ENCODE measurements at regions not wholly inside any gene's neighbourhood (a gene's known extent, or its start where the extent isn't known, plus 50 kb on each side); places are given as distances from the start of the nearest gene placed in this dataset.

DNA sequence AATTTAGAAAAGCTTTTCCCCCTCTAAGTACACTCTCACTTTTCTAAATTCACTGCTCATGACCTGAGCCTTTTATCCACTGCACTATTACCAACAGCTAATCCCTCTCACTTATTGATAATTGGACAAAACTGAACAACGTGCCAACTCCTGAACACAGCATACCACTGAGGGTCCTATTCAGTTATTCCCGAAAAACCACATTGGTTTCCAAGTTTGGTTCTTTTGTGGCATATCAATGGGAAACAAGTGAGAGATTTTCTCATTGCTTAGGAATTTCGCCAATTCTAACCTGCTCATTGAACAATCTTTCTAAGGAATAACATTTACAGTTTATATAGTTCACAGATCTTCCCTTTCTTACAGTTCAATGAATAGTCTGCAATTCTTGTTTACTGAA lies 977.4 kb downstream of the TMEM182 start:
- no peak overlapping the region for H3K27ac ChIP-seq (ENCODE audit: low read depth, low read length)
- TF ChIP-seq CTCF (conservative IDR thresholded peaks at IDR 0.05), result no peak
- H3K4me3 ChIP-seq (ENCODE audit: low read length), result no peak overlapping the region
- H3K4me1 ChIP-seq (ENCODE audit: control insufficient read depth, insufficient read depth, low read length), result no peaks in the 10 kb centered on the region
- Mint-ChIP-seq H3K4me3 (no peak overlapping the region), H3K27me3 (ENCODE audit: insufficient read depth) (no peaks in the 10 kb centered on the region), H3K9me3 (peaks cover under 1% of the 10 kb centered on the region), H3K36me3 (ENCODE audit: low read depth) (no peaks in the 10 kb centered on the region), H3K4me1 (peaks cover 7% of the 10 kb centered on the region), H3K27ac (no peak overlapping the region)
- no peak overlapping the region for H3K9ac ChIP-seq (ENCODE audit: extremely low read depth, low read length, poor library complexity, severe bottlenecking)
- peaks cover 7% of the 10 kb centered on the region for H3K9me3 ChIP-seq (ENCODE audit: control insufficient read depth, low read length)
- H3K27me3 ChIP-seq (ENCODE audit: control insufficient read depth, insufficient read depth, low read length, poor library complexity, severe bottlenecking), result no peaks in the 10 kb centered on the region
- DNase-seq, result no peak
- no peaks in the 10 kb centered on the region for H3K36me3 ChIP-seq (ENCODE audit: control insufficient read depth, insufficient read depth, low read length)
- 67 to 84% methylated on average over 1 to 3 of the region's 3 CpGs for WGBS, 2 experiments (ENCODE audit: insufficient coverage in 1 of 2, insufficient read length in 1 of 2)

DNA sequence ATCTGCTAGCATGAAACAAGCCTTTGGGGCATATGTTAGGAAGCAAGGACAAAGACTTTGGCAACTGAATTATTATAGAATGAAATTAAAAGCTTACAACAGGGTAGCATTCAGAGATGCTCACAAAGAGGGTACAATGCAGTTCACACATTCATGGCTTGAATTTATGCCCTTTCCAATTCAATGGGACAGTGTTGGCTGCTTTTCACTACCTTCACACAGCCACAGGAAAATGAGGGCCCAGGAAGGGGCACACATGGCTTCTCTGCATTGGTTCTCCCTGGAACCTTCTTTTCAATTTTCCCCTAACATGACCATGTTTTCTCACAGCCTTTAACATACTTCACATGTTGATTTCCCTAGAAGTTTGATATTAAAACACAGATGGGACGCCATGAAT lies 978.1 kb downstream of the TMEM182 start:
- no peak for TF ChIP-seq CTCF (conservative IDR thresholded peaks at IDR 0.05)
- Mint-ChIP-seq H3K27ac (no peak overlapping the region), H3K4me3 (no peak overlapping the region), H3K27me3 (ENCODE audit: insufficient read depth) (no peaks in the 10 kb centered on the region), H3K9me3 (no peaks in the 10 kb centered on the region), H3K36me3 (ENCODE audit: low read depth) (no peaks in the 10 kb centered on the region), H3K4me1 (peaks cover 7% of the 10 kb centered on the region)
- no peaks in the 10 kb centered on the region for H3K36me3 ChIP-seq (ENCODE audit: control insufficient read depth, insufficient read depth, low read length)
- no peak for DNase-seq
- WGBS, 2 experiments (ENCODE audit: insufficient coverage in 1 of 2, insufficient read length in 1 of 2), result 89 to 100% methylated on average over 1 of the region's 1 CpG
- H3K27ac ChIP-seq (ENCODE audit: low read depth, low read length), result no peak overlapping the region
- no peaks in the 10 kb centered on the region for H3K4me1 ChIP-seq (ENCODE audit: control insufficient read depth, insufficient read depth, low read length)
- no peaks in the 10 kb centered on the region for H3K27me3 ChIP-seq (ENCODE audit: control insufficient read depth, insufficient read depth, low read length, poor library complexity, severe bottlenecking)
- no peak overlapping the region for H3K4me3 ChIP-seq (ENCODE audit: low read length)
- H3K9ac ChIP-seq (ENCODE audit: extremely low read depth, low read length, poor library complexity, severe bottlenecking), result no peak overlapping the region
- peaks cover 3% of the 10 kb centered on the region for H3K9me3 ChIP-seq (ENCODE audit: control insufficient read depth, low read length)

DNA sequence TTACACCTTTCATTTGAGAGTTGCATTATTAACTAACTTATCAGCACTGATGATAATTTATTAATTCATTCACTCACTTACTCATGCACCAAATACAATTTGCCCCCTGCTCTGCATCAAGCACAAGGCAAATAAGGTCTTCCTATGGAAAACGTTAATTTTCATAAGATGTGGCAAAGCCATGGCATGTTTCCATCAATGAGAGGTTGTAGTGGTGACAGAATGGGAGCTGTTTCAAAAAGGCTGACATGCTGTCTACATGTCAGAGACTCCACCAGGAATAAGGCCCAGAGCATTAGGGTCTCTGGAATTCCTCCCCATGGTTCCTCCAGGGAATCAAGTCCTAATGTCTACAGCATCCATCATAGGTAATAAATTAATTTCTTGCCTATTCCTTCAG lies 978.8 kb downstream of the TMEM182 start:
- TF ChIP-seq CTCF (conservative IDR thresholded peaks at IDR 0.05), result no peak
- no peak for DNase-seq
- WGBS, 2 experiments (ENCODE audit: insufficient coverage in 1 of 2, insufficient read length in 1 of 2), result 94 to 100% methylated on average over 1 of the region's 1 CpG

More for the DNA sequence above, 978.8 kb downstream of the TMEM182 start:
- Histone ChIP-seq H3K4me1 (ENCODE audit: control insufficient read depth, insufficient read depth, low read length) (no peaks in the 10 kb centered on the region), H3K9ac (ENCODE audit: extremely low read depth, low read length, poor library complexity, severe bottlenecking) (no peak overlapping the region), H3K9me3 (ENCODE audit: control insufficient read depth, low read length) (no peaks in the 10 kb centered on the region), H3K4me3 (ENCODE audit: low read length) (no peak overlapping the region), H3K36me3 (ENCODE audit: control insufficient read depth, insufficient read depth, low read length) (no peaks in the 10 kb centered on the region), H3K27ac (ENCODE audit: low read depth, low read length) (no peak overlapping the region), H3K27me3 (ENCODE audit: control insufficient read depth, insufficient read depth, low read length, poor library complexity, severe bottlenecking) (no peaks in the 10 kb centered on the region)
- H3K9me3 Mint-ChIP-seq, result no peaks in the 10 kb centered on the region
- H3K4me1 Mint-ChIP-seq, result peaks cover 7% of the 10 kb centered on the region
- H3K27ac Mint-ChIP-seq, result no peak overlapping the region
- H3K36me3 Mint-ChIP-seq (ENCODE audit: low read depth), result no peaks in the 10 kb centered on the region
- no peaks in the 10 kb centered on the region for H3K27me3 Mint-ChIP-seq (ENCODE audit: insufficient read depth)
- no peak overlapping the region for H3K4me3 Mint-ChIP-seq
